HG03354 (cell line): ENCODE measurements at regions not wholly inside any gene's neighbourhood (a gene's known extent, or its start where the extent isn't known, plus 50 kb on each side); places are given as distances from the start of the nearest gene placed in this dataset.

Experiments used
- ATAC-seq: cut with Tn5 transposase; IDR thresholded peaks from one replicate; pipeline ENCODE4 v1.9.1; 2021; ENCODE audit warnings: mild to moderate bottlenecking; ENCODE audit not compliant: unreplicated experiment, poor library complexity, severe bottlenecking

- ATAC-seq, result no peak
Measured at GRCh38 chr20:10976051-10976450, 302.3 kb upstream of the JAG1 start.

- no peak for ATAC-seq
Measured at GRCh38 chr20:10978019-10978702, 304.4 kb upstream of the JAG1 start.

- no peak for ATAC-seq
Measured at GRCh38 chr20:10978713-10979112, 304.9 kb upstream of the JAG1 start.

GRCh38 chr20:10982692-10983091, 308.9 kb upstream of the JAG1 start:
- ATAC-seq, result no peak

GRCh38 chr20:10984294-10984693, 310.5 kb upstream of the JAG1 start:
- no peak for ATAC-seq

- ATAC-seq, result no peak
Measured at GRCh38 chr20:10984913-10985312, 311.1 kb upstream of the JAG1 start.

- ATAC-seq, result no peak
Measured at GRCh38 chr20:10985536-10985935, 311.7 kb upstream of the JAG1 start.

- ATAC-seq, result no peak
Measured at GRCh38 chr20:10986586-10986985, 312.8 kb upstream of the JAG1 start.

GRCh38 chr20:10987651-10988383, 314.0 kb upstream of the JAG1 start:
- no peak for ATAC-seq

- no peak for ATAC-seq
Measured at GRCh38 chr20:10990625-10991382, 317.0 kb upstream of the JAG1 start.

- no peak for ATAC-seq
Measured at GRCh38 chr20:10992731-10993130, 318.9 kb upstream of the JAG1 start.

GRCh38 chr20:10994991-10995700, 321.3 kb upstream of the JAG1 start:
- no peak for ATAC-seq

- no peak for ATAC-seq
Measured at GRCh38 chr20:10998476-10998875, 324.7 kb upstream of the JAG1 start.

- no peak for ATAC-seq
Measured at GRCh38 chr20:11000416-11000815, 326.6 kb upstream of the JAG1 start.

GRCh38 chr20:11001302-11001701, 327.5 kb upstream of the JAG1 start:
- no peak for ATAC-seq

GRCh38 chr20:11001764-11002540, 328.2 kb upstream of the JAG1 start:
- ATAC-seq, result no peak

GRCh38 chr20:11003341-11003740, 329.5 kb upstream of the JAG1 start:
- no peak for ATAC-seq

GRCh38 chr20:11008444-11009033, 334.7 kb upstream of the JAG1 start:
- no peak for ATAC-seq

- ATAC-seq, result no peak
Measured at GRCh38 chr20:11011653-11012052, 337.9 kb upstream of the JAG1 start.
